HG03095 (cell line): ENCODE measurements at regions not wholly inside any gene's neighbourhood (a gene's known extent, or its start where the extent isn't known, plus 50 kb on each side); places are given as distances from the start of the nearest gene placed in this dataset.

Experiments used
- ATAC-seq: cut with Tn5 transposase; IDR thresholded peaks from one replicate; pipeline ENCODE4 v1.9.1; 2021; ENCODE audit warnings: moderate library complexity; ENCODE audit not compliant: unreplicated experiment

DNA sequence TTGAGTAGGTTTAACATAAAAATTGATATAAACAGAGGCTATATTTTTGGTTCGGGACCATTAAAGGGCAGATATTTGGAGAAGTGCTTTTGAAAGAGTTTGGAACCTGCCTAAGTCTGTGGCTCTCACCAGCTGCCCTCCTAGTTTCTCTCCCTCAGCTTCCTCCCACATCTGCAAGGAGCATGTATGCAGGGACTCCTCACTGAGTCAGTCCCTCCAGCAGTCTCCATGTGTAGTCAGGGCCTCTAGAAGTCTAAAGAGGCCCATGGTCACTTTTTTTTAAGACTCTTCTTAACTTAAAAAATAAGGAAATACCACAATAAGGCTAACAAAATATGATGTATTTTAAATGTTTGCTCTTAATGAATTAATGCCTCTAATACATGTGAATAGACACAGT, 220.0 kb upstream of the TANK start:
- no peak for ATAC-seq

DNA sequence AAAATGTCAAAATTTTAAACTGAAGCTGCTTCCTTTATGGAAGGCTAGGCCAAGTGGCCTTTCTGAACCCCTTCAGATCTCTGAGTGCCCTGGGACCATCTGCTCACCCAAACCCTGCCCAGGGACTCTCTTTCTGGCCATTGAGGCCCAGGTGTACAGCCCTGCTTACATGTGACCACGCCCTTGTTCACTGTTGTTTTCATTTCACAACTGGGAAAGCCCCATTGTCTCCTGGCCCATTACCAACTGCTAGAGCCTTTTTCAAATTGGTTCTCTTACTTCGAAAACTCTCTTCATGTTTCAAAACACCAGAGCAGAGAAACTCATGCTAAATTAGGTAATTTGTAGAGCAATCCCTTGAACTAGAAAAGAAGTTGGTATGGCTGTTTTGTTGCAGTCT, 219.5 kb upstream of the TANK start:
- peak; percentile 76 for ATAC-seq

DNA sequence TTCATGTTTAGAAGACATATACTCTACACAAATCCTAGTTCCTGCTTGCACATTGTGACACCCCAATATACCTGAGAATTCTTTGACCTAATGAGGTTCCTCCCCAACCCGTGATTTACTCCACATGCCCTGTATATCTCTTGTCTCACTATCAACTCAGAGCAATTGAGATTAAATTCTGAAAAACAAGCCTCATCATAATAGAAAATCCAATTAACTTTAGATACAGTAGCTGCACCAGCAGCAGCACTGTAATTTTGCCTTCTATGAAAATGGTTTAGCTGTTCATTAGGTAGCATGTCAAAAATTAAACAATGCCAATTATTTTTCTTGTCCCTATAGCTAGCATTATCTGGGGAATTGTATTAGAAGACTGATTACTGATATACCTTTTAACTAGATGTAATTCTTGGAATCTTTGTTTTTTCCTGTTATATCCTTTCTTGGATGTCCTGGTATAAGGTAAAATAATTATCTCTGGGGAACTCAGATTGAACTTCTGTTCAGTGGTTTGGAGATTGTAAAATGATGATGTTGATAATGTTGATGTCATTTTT, 218.9 kb upstream of the TANK start:
- ATAC-seq, result peak; percentile 7

DNA sequence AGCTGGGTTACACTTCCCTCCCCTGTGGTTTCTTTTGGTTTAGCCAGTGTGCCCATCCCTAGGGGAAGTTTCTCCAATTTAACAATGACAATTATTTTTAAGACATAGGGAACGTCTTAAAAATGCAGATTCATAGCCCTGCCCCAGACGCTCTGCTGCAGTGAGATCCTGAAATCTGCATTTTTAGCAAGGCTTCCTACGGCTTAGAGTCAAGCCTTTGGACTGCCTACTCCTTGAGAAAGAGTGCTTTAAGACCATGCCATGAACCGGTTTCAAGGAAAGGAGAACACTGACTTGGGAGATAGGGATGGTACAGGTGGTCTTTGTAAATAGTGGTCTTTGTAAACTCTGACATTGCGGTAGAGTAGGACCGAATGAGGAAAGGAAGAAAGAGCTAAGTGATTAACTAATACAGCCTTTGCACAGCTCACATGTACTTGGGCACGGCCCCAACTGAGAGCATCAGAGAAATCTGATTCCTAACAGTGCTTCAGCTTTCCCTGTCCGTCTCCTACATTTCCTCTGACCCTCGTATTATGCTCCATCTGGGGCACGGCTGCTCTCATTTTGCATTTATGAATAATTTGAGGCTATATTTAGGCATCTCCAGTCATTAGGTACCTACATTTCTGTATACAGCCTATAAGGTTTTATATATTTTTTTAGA, 217.6 kb upstream of the TANK start:
- ATAC-seq, result no peak

DNA sequence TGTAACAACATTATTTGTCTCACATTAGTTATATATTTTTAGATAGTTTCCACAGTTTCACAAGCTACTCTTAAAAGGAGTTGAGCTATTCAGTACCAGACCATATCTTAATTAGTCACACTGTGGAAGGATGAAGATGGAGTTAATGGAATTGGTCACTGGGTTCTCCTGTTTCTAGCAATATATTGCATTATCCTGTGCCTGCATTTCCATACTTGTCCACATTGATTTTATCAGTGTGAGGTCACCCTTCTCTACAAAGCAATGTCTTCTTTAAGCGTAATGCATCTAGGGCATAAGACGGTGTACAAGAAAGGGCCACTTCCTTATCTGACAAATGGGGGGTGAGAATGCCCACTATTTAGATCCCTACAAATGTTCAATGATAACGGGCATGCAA, 216.8 kb upstream of the TANK start:
- no peak for ATAC-seq

DNA sequence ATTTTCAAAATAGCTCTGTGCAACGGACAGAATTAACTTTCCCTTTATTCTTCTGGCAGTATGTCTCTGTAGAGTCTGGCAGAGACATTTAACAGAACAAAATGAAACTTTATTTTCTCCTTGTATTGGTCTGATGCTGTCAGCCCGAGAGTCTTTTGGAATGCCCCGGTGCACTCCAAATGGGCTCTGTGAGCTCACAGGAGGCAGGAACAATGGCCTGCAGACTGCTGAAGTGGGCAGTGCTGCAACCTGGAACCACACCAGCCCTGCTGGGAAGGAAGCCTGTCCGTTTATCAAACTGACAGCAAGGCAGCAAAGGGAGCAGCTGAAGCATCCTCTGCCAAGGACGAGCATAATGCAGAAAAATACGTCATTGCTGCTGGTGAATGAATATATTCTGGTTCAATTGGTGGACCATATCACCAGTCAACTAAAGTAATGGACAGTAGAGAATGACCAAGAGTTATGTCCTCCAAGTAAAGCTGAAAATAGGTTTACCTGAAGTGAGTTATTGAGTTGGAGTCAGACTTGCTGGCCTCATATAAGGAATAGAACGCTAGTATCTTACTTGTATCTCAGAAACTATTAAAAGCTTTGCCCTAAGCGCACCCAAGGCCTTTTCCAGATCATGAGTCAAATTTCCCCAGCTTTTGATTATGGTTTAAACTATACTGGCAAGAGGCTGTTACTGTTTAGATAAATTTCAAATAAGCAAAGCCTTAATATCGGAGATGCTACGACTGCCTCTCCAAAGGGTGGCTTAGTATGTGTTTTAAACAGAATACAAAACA, 207.6 kb upstream of the TANK start:
- ATAC-seq, result no peak

DNA sequence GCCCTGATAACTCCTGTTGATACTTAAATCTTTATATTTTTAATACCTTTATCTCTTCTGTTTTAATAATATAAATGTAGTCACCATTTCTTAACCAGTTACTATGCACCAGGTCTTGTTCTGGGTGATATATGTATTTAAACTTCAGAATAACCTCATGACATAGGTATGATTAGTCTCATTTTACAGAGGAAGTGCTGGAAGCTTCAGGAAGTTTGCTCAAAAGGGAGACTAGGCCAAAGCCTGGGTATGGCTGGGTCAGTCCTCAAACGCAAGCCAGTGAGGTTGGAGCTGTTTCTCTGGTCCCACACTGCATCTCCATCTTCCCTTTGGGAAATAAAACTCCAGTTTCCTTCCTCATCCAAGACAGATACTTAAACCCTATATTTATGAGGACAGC, 204.7 kb upstream of the TANK start:
- ATAC-seq, result no peak

DNA sequence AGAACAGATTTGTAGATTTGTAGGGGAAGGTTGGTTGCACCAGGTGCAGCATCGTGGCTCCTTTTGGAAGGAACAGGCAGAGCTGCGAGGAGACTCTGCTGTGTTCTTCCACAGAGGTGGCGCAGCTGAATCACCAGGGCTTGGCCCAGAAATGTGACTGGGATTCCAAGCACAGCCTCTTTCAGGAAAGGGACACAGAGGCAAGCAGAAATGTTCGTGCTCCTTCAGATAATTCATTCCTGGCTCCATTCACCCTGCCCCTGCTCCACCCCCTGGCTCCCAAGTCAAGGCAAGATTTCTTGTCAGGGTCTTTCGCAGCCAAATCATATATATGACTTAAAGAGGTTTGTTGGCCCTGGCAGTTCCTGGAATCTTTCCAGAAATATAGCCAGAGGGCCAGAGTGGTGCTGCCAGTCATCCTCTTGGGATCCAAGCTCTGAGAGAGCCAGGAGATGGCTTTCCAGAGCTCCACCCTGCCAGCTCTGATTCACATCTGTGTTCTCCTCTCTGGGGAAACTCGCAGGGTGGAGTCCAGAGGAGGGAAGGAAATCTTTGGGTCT, 203.9 kb upstream of the TANK start:
- ATAC-seq, result no peak

DNA sequence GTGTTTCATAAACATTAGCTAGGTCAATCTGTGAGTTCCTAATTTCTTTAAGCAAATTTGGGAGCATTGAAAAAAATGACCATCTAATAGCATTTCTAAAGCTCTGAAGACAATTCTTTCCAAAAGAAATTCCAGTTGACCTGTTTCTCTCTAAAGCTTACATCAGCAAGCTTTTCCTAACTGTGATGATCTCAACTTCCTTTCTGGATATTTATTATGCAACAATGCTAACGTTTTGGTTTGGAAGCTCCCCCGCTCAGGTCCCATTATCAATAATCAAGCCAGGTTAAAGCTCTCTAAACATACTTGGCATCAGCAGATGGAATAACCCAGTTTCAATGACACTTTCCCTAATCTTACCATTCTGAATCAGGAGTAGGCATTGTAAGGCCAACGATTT, 196.3 kb upstream of the TANK start:
- ATAC-seq, result no peak

DNA sequence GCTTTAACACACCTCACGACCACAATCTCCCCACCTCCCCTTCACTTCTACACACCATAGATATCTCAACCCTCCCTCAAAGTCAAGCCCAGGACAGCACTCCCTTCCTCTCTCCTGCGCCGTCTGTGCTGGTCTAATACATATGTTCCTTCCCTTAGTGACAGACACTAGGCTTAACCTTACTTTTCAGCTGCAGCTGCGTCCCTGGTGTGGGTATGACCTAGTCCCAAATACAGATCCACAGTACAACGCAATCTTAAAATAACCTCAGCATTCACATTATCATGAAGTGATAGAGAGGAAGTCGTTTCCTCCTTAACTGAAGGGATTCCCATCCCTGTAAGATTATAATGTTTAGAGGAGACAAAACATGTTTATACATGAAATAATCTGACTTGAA, 192.7 kb upstream of the TANK start:
- ATAC-seq, result no peak

DNA sequence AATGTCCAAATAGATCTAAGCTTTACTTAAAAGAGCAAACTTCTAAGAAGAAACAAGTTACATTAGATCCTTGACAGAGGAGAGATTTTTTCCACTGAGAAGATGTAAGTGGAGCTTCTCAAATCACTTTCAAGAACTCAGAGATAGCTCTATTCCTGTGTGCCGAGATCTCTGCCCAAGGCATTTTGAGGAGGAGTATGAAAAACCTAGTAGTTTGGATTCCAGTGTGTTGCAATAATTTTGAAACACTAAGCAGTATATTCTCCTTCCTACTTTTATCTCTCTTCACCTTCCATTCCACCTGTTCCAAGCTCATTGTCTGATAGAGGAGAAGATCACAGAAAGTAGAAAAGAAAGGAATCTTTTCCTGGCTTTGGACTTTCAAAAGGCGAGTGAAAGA, 192.0 kb upstream of the TANK start:
- no peak for ATAC-seq

DNA sequence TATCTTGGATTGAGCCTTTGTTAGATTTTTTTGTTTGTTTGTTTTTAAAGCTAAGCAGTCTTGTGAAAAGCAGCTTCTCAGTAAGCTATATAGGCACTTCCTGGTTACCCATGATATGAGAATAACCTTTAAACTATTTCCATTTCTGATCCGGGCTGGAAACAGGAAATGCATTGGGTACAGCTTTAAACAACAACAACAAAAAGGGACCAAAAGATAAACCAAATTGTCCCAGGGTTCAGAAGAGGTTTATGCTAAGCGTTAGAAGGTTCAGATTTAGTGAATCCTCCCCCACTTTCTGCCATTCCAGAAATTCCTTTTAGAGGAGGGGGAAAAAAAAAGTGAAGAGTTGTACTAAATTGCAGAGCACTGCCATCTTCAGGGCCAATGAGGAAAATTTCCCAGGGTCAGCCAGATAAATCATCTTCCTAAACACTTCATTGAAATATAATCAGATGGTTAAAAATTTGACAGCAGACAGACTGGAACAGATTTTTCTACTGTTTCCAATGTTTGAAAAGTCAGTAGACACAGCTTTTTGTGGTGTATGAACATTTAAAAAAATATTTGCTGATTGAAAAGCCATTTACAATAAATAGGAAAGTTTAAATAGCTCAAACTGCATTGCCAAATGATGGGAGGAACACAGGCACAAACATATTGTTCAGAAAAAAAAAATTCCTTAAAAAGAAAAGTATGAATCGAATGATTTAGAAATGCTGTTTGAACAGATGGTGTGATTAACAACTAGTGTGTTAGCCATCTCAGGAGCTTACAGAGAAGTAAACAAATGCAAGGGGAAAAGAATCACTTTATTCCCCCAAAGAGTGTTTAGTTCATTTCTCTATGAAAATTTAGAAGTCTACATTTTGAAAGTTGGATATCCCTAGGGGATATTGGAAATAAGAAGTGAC, 189.9 kb upstream of the TANK start:
- ATAC-seq, result no peak

DNA sequence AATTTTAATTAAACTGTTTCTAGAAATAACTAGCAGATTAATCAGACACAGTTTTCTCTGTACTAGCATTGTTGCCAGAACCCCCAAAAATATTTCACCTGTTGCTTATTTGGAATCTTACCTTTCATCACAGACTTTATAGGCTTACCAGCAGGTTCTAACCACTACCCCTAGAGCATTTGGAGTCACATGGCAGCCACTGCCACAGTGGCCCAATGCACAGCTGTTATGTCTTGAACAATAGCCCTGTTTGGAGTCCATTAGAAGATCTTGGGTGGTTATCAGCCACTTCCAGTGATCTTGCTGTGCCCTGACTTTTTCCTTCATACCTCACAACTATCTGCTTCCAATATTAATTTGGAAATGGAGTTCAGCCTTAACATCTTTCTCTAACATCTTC, 186.2 kb upstream of the TANK start:
- no peak for ATAC-seq

DNA sequence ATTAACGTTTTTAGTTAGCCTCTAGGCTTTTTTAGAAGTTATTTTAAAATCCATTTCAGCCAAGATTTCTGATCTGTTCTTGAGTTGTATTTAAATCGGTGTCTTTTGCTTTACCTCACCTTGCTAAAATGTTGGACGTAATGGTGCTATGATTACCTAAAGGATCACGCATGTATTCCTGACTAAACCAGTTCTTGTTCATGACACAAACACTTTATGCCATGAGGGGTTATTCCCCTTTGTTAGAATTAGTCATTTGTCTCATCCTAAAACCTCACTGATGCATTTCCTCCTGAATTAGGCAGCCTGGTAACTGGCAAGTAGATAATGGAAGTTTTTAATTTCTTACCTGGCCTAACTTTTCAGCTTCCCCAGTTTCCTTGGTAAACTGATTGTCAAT, 185.4 kb upstream of the TANK start:
- ATAC-seq, result no peak

DNA sequence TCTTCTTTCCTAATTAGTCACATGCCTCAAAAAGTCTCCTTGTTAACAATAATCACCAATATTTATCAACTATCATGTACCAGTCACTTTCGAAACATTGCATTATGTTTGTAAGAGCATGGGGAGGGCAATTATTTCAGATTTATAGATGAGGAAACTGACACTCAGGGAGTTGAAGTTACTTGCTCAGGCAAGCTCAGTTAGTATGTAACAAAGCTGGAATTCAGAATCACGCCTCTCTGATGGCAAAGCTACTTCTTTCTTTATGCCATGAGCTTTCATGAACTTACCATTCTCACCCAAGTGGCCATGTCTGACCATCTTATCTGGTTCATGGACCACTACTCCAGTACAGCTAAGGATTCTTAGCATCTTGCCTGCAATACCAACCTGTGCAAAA, 183.4 kb upstream of the TANK start:
- no peak for ATAC-seq

DNA sequence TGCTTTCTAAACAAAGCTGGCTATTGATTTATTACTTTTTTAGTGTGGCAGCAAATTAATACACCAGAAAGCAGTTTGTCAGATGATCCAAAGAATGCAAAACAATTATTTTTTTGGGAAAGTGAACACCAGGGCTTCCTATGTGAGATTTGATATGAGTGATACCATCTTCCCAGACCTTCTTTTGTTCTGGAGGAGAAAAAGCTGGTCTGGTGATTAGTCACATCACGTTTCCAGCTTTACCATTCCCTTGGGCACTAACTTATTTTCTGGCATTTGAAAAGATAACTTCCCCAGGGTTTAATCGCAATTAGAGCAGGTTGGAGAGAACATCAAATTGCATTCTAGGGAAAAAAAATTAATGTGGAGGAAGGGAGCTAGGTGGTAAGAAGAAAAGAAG, 182.9 kb upstream of the TANK start:
- ATAC-seq, result no peak

DNA sequence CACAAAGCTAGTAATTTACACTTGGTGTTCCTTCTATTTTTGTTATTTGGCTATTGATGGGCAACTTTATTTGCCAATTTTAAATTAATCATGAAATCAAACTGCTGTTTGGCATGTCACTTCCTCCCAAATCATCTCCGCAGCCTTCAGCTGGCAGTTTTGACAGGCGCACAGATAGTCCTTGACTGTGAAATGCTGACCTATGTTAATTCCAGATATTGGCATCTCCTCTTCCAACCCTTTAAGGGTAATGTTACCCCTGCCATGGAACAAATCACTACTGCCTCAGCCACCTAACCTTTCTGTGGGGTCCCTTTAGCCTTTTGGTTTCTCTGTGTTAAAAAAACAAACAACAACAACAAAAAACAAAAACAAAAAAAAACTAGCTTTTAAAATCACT, 182.4 kb upstream of the TANK start:
- no peak for ATAC-seq

DNA sequence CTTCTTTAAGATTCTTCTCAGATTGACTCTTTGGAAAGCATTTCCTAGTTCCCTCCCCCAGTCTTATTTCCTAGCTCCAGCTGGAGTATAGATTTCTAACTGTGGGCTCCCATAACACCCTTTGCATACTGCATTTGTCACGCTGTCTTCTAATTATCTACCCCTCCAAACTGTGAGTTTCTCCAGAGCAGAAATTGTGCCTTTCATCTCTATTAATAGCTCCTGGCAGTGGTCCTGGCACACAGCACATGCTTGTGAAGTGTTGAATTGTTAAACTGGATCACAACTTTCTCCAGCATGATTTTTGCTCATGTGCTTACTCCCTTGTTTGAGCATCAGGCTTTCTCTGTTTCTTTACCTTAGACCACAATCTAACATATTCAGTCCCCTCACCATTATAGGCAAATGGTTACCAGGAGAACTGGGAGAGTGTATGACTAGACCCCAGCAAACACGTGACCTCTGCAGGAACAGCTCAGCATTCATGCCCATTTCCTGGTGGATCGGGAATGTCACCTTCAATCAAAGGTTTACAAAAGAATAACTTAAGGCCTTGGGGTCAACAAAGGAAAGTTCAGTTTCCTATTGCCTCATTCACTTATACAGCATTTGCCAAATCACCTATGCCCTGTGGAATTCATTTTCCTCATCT, 175.7 kb upstream of the TANK start:
- no peak for ATAC-seq

DNA sequence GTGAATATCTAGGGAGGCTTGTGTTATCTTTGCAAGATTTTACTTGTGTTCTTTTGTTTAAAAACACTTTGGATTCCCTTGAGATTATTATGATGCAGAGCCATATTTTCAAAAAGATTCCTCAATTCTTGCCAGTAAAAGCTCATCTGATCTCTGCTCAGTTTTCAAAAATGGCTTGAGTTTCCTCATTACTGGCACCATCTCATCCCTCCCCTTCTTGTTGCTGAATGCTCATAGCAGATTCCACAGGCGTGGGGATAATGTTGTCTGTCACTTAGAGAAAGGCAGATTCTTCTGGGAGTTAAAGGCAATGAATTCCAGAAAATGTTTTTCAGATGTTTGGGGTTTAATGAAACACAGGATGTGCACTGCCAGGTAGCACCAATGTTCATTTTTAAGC, 170.4 kb upstream of the TANK start:
- ATAC-seq, result no peak

DNA sequence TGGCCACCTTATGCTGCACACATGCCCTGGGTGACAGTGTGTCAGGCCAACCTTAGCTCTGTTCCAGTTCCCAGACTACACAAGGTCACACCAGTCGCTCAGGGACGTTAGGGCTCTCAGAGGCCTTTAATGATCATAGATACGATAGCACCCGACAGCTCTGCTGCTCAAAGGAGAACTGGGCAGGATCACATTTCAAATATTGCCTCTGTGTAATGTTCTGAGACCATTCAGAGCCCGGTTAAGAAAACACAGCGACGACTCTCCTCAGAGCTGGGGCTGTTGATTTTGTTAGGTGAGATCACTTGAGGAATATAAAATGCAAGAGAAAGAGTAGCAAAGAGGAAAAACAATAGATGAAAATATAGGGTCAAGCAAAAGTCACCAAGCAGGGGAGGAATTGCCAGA, 166.6 kb upstream of the TANK start:
- ATAC-seq, result no peak
